Skeletal muscle tissue (tissue), 3 donors: ENCODE measurements at regions not wholly inside any gene's neighbourhood (a gene's known extent, or its start where the extent isn't known, plus 50 kb on each side); places are given as distances from the start of the nearest gene placed in this dataset.

Experiments
- H3K27ac ChIP-seq: one replicate; pipeline ENCODE4 v1.7.0; 2013; ENCODE audit warnings: mild to moderate bottlenecking, low read depth, low read length, inconsistent platforms
- H3K27me3 ChIP-seq, 3 donors: one replicate each; pipeline ENCODE4 v1.7.0; 2013; ENCODE audit warnings: low read length in 3 of 3; ENCODE audit not compliant: control insufficient read depth in 3 of 3, insufficient read depth in 3 of 3
- H3K36me3 ChIP-seq, 3 donors: one replicate each; pipeline ENCODE4 v1.7.0; 2013; ENCODE audit warnings: low read length in 3 of 3; ENCODE audit not compliant: control insufficient read depth in 3 of 3, insufficient read depth in 3 of 3
- H3K4me1 ChIP-seq, 3 donors: one replicate each; pipeline ENCODE4 v1.7.0; 2013; ENCODE audit warnings: low read length in 3 of 3, mild to moderate bottlenecking in 3 of 3; ENCODE audit not compliant: control insufficient read depth in 3 of 3, insufficient read depth in 3 of 3
- H3K4me3 ChIP-seq, 3 donors: one replicate each; pipeline ENCODE4 v1.7.0; 2013; ENCODE audit warnings: low read length in 3 of 3
- H3K9ac ChIP-seq, 3 donors: one replicate each; pipeline ENCODE4 v1.7.0; 2013; ENCODE audit warnings: low read length in 3 of 3, mild to moderate bottlenecking in 3 of 3, moderate library complexity in 2 of 3, low read depth in 1 of 3
- H3K9me3 ChIP-seq, 3 donors: one replicate each; pipeline ENCODE4 v1.7.0; 2013; ENCODE audit warnings: low read length in 3 of 3; ENCODE audit not compliant: control insufficient read depth in 3 of 3
- donor health status: Osteomylitis.

DNA sequence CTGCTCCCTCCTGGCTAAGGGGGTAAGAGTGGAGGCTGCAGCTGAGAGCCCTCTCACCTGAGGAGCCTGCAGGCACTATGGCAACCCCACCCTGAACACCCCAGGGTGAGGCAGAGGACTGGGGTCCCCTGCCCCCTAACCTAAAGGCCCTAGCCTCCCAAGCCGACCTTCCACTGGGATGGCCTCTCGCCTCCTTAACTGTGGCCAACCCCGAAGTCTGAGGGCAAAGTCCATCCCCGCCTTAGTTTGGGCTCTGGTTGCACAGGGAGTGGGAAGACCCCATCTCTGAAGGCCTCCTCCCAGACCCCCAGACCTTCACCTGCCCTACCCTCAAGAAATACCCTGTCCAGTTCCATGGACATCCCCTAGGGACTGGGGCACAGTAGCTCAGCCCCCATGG lies 100.6 kb upstream of the PRR23E start:
- H3K27ac ChIP-seq, result no peak overlapping the region
- no peaks in the 10 kb centered on the region for H3K4me1 ChIP-seq
- no peak overlapping the region for H3K9ac ChIP-seq
- H3K36me3 ChIP-seq, result no peaks in the 10 kb centered on the region
- H3K27me3 ChIP-seq, result no peaks in the 10 kb centered on the region
- no peak overlapping the region for H3K4me3 ChIP-seq
- peaks cover 0 to 2% (median 0%) of the 10 kb centered on the region in 3 donors for H3K9me3 ChIP-seq

GRCh38 chr3:127092776-127093175 lies 100.2 kb upstream of the PRR23E start:
- no peaks in the 10 kb centered on the region for H3K4me1 ChIP-seq
- H3K9ac ChIP-seq, result no peak overlapping the region
- H3K36me3 ChIP-seq, result no peaks in the 10 kb centered on the region
- no peaks in the 10 kb centered on the region for H3K27me3 ChIP-seq
- no peak overlapping the region for H3K4me3 ChIP-seq
- H3K9me3 ChIP-seq, result peaks cover 0 to 2% (median 0%) of the 10 kb centered on the region in 3 donors
- no peak overlapping the region for H3K27ac ChIP-seq

DNA sequence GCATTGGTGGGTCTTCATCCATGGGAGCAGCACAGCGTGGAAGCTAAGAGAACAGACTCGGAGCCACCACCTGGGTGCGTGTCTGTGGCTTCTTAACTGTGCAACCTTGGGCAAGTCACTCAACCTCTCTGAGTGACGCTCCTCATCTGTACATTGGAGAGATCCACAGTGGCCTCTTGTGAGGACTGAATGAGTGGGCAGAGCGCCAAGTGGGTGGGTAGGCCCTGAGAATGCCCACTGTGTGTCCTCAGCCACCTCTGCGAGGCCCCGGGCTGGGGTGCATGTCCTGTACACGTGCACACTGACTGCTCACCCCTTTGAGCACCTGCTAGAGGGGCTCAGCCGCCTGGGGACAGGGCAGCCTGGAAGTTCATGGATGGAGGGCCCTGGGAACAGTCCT lies 99.6 kb upstream of the PRR23E start:
- Histone ChIP-seq H3K9ac (no peak overlapping the region), H3K9me3 (peaks cover 0 to 2% (median 0%) of the 10 kb centered on the region in 3 donors), H3K36me3 (no peaks in the 10 kb centered on the region), H3K4me1 (no peaks in the 10 kb centered on the region), H3K27ac (no peak overlapping the region), H3K4me3 (no peak overlapping the region), H3K27me3 (no peaks in the 10 kb centered on the region)

- H3K4me1 ChIP-seq, result no peaks in the 10 kb centered on the region
- H3K36me3 ChIP-seq, result no peaks in the 10 kb centered on the region
- H3K4me3 ChIP-seq, result no peak overlapping the region
- H3K27ac ChIP-seq, result no peak overlapping the region
- peaks cover 0 to 2% (median 0%) of the 10 kb centered on the region in 3 donors for H3K9me3 ChIP-seq
- H3K9ac ChIP-seq, result no peak overlapping the region
- no peaks in the 10 kb centered on the region for H3K27me3 ChIP-seq
Observed at GRCh38 chr3:127095774-127096173, 97.2 kb upstream of the PRR23E start.

DNA sequence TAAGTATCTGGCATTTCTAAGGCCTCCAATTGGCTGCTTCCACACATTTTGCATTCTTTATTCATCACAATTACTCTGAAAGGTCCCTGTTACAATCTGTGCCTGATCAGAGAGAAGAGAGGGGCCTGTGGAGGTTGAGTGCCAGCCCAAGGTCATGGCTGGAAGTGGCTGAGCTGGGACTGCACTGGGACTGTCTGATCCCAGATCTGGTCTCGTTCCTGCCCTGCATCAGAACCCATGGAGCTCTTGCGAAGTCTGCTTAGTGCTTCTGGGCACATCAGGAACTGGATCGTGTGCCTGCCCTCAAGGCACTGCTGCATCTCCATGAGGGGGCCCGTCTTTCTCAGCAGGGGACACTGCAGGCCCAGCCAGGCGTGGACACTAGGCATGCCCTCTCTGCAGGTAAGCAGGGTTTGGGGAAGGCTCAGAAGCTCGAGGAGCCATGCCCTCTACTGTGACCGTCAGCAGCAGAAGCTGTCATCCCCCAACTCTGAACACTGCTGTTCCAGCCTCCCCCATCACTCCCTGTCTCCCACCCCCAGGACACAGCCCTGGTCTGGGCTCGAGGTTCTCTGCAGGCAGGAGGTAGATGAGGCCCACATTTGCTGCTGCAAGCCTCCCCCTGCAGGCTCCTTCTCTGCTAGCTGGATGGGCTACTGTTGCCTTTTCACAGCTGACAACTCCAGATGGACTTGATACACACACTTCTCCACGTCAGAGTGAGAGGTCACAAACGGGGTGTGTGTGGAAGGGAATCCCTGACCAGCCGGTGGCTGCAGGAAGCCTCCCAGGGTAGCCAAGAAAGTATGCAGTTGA lies 96.5 kb upstream of the PRR23E start:
- H3K9ac ChIP-seq, result no peak overlapping the region
- peaks cover 0 to 2% (median 0%) of the 10 kb centered on the region in 3 donors for H3K9me3 ChIP-seq
- H3K27ac ChIP-seq, result no peak overlapping the region
- H3K4me3 ChIP-seq, result no peak overlapping the region
- H3K27me3 ChIP-seq, result no peaks in the 10 kb centered on the region
- no peaks in the 10 kb centered on the region for H3K36me3 ChIP-seq
- H3K4me1 ChIP-seq, result no peaks in the 10 kb centered on the region

- Histone ChIP-seq H3K27me3 (no peaks in the 10 kb centered on the region), H3K9ac (no peak overlapping the region), H3K4me1 (no peaks in the 10 kb centered on the region), H3K36me3 (no peaks in the 10 kb centered on the region), H3K27ac (no peak overlapping the region), H3K4me3 (no peak overlapping the region), H3K9me3 (peaks cover 0 to 2% (median 0%) of the 10 kb centered on the region in 3 donors)
Observed at GRCh38 chr3:127097072-127097405, 95.9 kb upstream of the PRR23E start.

DNA sequence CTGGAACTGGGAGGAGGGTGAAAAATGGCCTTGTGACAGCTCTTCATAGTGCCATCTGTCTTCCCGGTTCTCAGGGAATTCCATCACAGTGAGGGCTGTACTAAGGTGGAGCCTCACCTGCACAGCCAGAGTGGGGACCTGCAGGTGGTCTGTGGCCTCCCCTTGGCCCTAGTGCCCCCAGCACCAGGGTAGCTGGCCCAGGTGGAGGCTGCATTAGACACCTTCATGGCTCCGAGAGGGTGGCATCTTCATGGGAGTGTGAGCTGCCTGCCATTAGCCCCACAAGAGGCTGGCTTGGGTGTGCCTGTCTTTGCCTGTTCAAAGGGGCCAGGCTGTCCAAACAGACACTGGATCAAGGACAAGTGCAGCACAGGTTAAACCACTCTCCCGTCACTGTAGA lies 95.5 kb upstream of the PRR23E start:
- Histone ChIP-seq H3K27ac (no peak overlapping the region), H3K36me3 (no peaks in the 10 kb centered on the region), H3K27me3 (no peaks in the 10 kb centered on the region), H3K9me3 (peaks cover 0 to 2% (median 0%) of the 10 kb centered on the region in 3 donors), H3K9ac (no peak overlapping the region), H3K4me1 (no peaks in the 10 kb centered on the region), H3K4me3 (no peak overlapping the region)

GRCh38 chr3:127099982-127100381 lies 92.9 kb upstream of the PRR23E start:
- Histone ChIP-seq H3K9me3 (peaks cover 0 to 2% (median 0%) of the 10 kb centered on the region in 3 donors), H3K27me3 (peaks cover 0 to 3% (median 3%) of the 10 kb centered on the region in 3 donors), H3K4me3 (no peak overlapping the region), H3K4me1 (no peaks in the 10 kb centered on the region), H3K36me3 (no peaks in the 10 kb centered on the region), H3K27ac (no peak overlapping the region), H3K9ac (no peak overlapping the region)

DNA sequence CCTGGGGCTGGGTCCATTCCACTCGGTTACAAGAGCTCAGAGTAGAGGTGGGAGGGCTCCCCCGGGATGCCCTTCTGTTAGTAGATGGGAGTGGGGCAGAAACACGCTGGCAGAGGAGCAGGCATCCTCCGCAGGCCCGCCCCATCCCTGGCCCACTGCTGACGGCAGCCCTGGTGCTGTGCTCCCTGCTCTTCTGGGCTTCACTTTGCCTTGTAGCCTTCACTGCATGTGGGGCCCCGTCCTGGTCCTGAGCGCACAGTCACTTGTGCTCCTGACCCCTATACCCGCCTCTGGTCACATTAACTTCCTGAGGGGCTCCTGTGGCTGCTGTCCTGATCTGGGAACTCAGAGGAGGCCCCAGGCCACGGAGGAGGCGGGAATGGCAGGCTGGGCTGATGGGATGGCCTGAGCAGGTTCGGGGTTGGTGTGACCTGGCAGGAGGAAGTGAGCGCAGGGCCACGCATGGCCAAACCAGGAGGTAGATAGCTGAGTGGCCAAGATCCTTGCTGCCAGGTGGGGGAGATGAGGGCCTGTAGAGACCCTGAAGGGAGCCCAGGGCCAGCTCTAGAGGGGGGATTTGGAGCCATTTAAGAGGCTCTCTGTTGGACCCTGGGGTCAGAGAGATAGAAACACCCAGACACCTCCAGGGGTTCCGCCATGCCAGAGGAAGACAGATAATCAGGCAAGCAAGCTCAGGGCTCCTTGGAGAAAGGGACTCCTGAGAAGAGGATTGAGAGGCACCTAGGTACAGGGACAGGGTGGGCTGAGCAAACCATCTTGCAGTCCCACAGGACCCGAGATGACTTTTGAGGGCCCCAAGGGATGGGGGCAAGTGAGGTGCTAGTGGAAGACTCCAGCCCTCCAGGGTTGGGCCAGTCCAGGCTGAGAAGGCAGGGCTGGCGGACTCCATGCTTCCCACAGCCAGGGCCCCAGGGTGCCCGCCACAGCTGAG lies 92.2 kb upstream of the PRR23E start:
- Histone ChIP-seq H3K4me3 (no peak overlapping the region), H3K9me3 (peaks cover 0 to 1% (median 0%) of the 10 kb centered on the region in 3 donors), H3K4me1 (no peaks in the 10 kb centered on the region), H3K36me3 (no peaks in the 10 kb centered on the region), H3K27me3 (peaks cover 0 to 3% (median 3%) of the 10 kb centered on the region in 3 donors), H3K27ac (no peak overlapping the region), H3K9ac (no peak overlapping the region)
